Gastroesophageal sphincter (tissue), 3 donors: ENCODE measurements at regions not wholly inside any gene's neighbourhood (a gene's known extent, or its start where the extent isn't known, plus 50 kb on each side); places are given as distances from the start of the nearest gene placed in this dataset.

Experiments
- EP300 ChIP-seq: sonication (generic); formaldehyde crosslinking; IDR thresholded peaks from one replicate; pipeline ENCODE4 v1.6.1; 2017; ENCODE audit warnings: antibody characterized with exemption, mild to moderate bottlenecking
- POLR2A ChIP-seq, 2 donors: fragments of 450-650 bp; IDR thresholded peaks; one replicate each; pipeline ENCODE4 v1.6.1; 2017; ENCODE audit warnings: antibody characterized with exemption in 2 of 2, mild to moderate bottlenecking in 2 of 2, moderate library complexity in 1 of 2
- POLR2AphosphoS5 ChIP-seq: sonication (generic); formaldehyde crosslinking; IDR thresholded peaks from one replicate; pipeline ENCODE4 v1.6.1; 2017; ENCODE audit warnings: antibody characterized with exemption
- TF ChIP-seq, protein P1 (sequence below), 4 experiments: fragments of 200-600 bp in 2 of 4; fragments of 450-650 bp in 2 of 4; sonication (generic) in 1 of 4; IDR thresholded peaks; one replicate each; pipeline ENCODE4 v1.5.1; 2017 to 2019; ENCODE audit warnings: antibody characterized with exemption in 4 of 4, mild to moderate bottlenecking in 2 of 4, moderate library complexity in 2 of 4

DNA sequence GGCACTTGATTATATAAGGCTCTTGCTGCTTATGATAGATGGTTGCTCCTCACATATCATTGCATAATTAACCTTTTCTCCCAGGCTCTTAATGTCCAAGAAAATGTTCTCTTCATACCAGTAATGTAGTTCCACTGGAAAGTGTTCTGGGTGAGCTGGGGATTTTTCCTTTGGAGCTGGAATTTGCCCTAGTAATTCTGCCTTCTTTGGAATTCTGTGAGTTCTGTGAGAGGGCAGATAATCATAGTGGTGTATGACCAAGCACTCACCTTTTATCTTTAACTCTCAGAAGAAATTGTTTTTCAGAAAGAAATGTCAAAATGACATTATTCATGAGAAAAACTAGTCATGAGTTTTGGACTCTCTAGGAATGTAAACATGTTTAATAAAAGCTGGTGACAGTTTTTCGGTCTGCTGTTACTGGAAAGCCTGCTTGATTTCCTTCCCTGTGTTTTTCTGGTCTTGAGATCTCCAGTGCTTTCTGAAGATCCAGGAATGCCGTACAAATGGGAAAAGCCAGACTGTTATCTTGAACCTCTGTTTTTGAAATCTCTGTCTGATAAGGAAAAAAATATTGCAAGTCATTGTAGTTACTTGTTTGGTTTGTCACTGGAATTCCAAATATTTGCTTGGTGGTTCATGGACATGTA, 148.3 kb upstream of the PRPS1L1 start:
- TF ChIP-seq POLR2AphosphoS5 (peak; percentile 28), EP300 (no peak), POLR2A (IDR thresholded peaks at IDR 0.05) (no peak)
- TF ChIP-seq, protein P1, sequence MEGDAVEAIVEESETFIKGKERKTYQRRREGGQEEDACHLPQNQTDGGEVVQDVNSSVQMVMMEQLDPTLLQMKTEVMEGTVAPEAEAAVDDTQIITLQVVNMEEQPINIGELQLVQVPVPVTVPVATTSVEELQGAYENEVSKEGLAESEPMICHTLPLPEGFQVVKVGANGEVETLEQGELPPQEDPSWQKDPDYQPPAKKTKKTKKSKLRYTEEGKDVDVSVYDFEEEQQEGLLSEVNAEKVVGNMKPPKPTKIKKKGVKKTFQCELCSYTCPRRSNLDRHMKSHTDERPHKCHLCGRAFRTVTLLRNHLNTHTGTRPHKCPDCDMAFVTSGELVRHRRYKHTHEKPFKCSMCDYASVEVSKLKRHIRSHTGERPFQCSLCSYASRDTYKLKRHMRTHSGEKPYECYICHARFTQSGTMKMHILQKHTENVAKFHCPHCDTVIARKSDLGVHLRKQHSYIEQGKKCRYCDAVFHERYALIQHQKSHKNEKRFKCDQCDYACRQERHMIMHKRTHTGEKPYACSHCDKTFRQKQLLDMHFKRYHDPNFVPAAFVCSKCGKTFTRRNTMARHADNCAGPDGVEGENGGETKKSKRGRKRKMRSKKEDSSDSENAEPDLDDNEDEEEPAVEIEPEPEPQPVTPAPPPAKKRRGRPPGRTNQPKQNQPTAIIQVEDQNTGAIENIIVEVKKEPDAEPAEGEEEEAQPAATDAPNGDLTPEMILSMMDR (IDR thresholded peaks at IDR 0.05), result no peak
